H1 (cell line): ENCODE measurements at regions not wholly inside any gene's neighbourhood (a gene's known extent, or its start where the extent isn't known, plus 50 kb on each side); places are given as distances from the start of the nearest gene placed in this dataset.

ENCODE experiments used
- CTCF ChIA-PET: fragments of 300-600 bp; sonication (Branson Sonifier 250); formaldehyde crosslinking; loops from one replicate; lab custom pipeline; 2021; ENCODE audit not compliant: partially characterized antibody; lab: Charles Lee
- POLR2A ChIA-PET: fragments of 300-600 bp; sonication (Branson Sonifier 250); formaldehyde crosslinking; loops from one replicate; lab custom pipeline; 2021; ENCODE audit warnings: inconsistent platforms; ENCODE audit not compliant: partially characterized antibody; lab: Charles Lee
- DNase-seq, 2 experiments: peaks; one replicate each; pipeline versions ENCODE4 v3.0.0 to v3.0.0-alpha.2; 2010 to 2022; ENCODE audit warnings: low spot score in 2 of 2, low read depth in 1 of 2, mixed read lengths in 1 of 2
- FAIRE-seq: peaks from 2 replicates; lab custom pipeline; 2011; peaks lifted over from hg19 to GRCh38; lab: Jason Lieb, UNC
- H2AFZ ChIP-seq: 2 replicates; pipeline ENCODE4 v1.8.1; 2012; ENCODE audit warnings: low read length, inconsistent platforms
- H2AK5ac ChIP-seq: 2 replicates; pipeline ENCODE4 v1.6.1; 2013; ENCODE audit warnings: low read depth, low read length
- H2BK120ac ChIP-seq: replicated peaks from 2 replicates; pipeline ENCODE3; 2013; ENCODE audit warnings: low read depth, low read length, inconsistent platforms
- H2BK12ac ChIP-seq: 2 replicates; pipeline ENCODE4 v1.6.1; 2013; ENCODE audit warnings: low read depth, low read length
- H2BK15ac ChIP-seq: 2 replicates; pipeline ENCODE4 v1.6.1; 2013; ENCODE audit warnings: low read length
- H2BK20ac ChIP-seq: 2 replicates; pipeline ENCODE4 v1.6.1; 2013; ENCODE audit warnings: low read length
- H2BK5ac ChIP-seq: 2 replicates; pipeline ENCODE4 v1.6.1; 2013; ENCODE audit warnings: low read depth, low read length
- H3K14ac ChIP-seq: 2 replicates; pipeline ENCODE4 v1.6.1; 2013; ENCODE audit warnings: inconsistent platforms; ENCODE audit not compliant: insufficient read length
- H3K18ac ChIP-seq: 2 replicates; pipeline ENCODE4 v1.6.1; 2013; ENCODE audit warnings: low read length; ENCODE audit errors: extremely low read depth
- H3K23ac ChIP-seq: 2 replicates; pipeline ENCODE4 v1.6.1; 2013; ENCODE audit warnings: inconsistent platforms; ENCODE audit not compliant: insufficient read length
- H3K23me2 ChIP-seq: 2 replicates; pipeline ENCODE4 v1.6.1; 2013; ENCODE audit warnings: low read depth, low read length
- H3K27ac ChIP-seq: 2 replicates; pipeline ENCODE4 v1.6.1; 2011; ENCODE audit warnings: low read depth, low read length, inconsistent platforms
- H3K27me3 ChIP-seq, 4 experiments: replicated peaks in 1 of 4; 1 replicate in 1 of 4; 2 replicates in 3 of 4; pipeline versions ENCODE4 v1.6.1 to v1.8.1; 2011 to 2013; ENCODE audit warnings: low read length in 3 of 4, mild to moderate bottlenecking in 3 of 4, inconsistent platforms in 2 of 4, mixed read lengths in 2 of 4, moderate library complexity in 1 of 4; ENCODE audit not compliant: control insufficient read depth in 3 of 4, insufficient read depth in 3 of 4; ENCODE audit errors: extremely low read depth in 1 of 4
- H3K36me3 ChIP-seq, 4 experiments: 2 replicates each; pipeline versions ENCODE4 v1.6.1 to v1.8.1; 2011 to 2013; ENCODE audit warnings: mild to moderate bottlenecking in 4 of 4, low read length in 3 of 4, moderate library complexity in 2 of 4, control low read depth in 1 of 4, inconsistent platforms in 1 of 4; ENCODE audit not compliant: insufficient read depth in 4 of 4, control insufficient read depth in 2 of 4
- H3K4ac ChIP-seq: replicated peaks from 2 replicates; pipeline ENCODE3; 2013; ENCODE audit warnings: low read length, low read depth, mixed read lengths, inconsistent platforms; ENCODE audit not compliant: insufficient read length
- H3K4me1 ChIP-seq, 4 experiments: replicated peaks in 1 of 4; 1 replicate in 1 of 4; 2 replicates in 3 of 4; pipeline versions ENCODE4 v1.6.1 to v1.8.1; 2011 to 2013; ENCODE audit warnings: low read length in 3 of 4, inconsistent platforms in 2 of 4, mixed read lengths in 1 of 4; ENCODE audit not compliant: insufficient read depth in 4 of 4, control insufficient read depth in 3 of 4
- H3K4me2 ChIP-seq, 2 experiments: 2 replicates each; pipeline versions ENCODE4 v1.6.1 to v1.8.1; 2011 to 2013; ENCODE audit warnings: low read depth in 2 of 2, low read length in 2 of 2, control low read depth in 1 of 2, inconsistent platforms in 1 of 2, mild to moderate bottlenecking in 1 of 2; ENCODE audit not compliant: insufficient read depth in 1 of 2
- H3K4me3 ChIP-seq, 4 experiments: fragments of 200-600, 300-600 bp in 1 of 4; sonication (generic), shearing (Covaris generic), sonication (Bioruptor Twin) in 1 of 4; 2 replicates each; pipeline versions ENCODE4 v1.5.1 to v1.8.1; 2011 to 2016; ENCODE audit warnings: low read length in 4 of 4, low read depth in 3 of 4, control low read depth in 2 of 4, inconsistent platforms in 2 of 4, mild to moderate bottlenecking in 2 of 4, mixed read lengths in 1 of 4, moderate library complexity in 1 of 4; ENCODE audit not compliant: insufficient read depth in 2 of 4; ENCODE audit errors: extremely low read depth in 1 of 4
- H3K56ac ChIP-seq: replicated peaks from 2 replicates; pipeline ENCODE3; 2013; ENCODE audit warnings: low read depth, mild to moderate bottlenecking, mixed read lengths, low read length, inconsistent platforms; ENCODE audit not compliant: insufficient read length
- H3K79me1 ChIP-seq: 2 replicates; pipeline ENCODE4 v1.6.1; 2013; ENCODE audit warnings: low read depth, low read length, control low read depth
- H3K79me2 ChIP-seq, 2 experiments: 2 replicates each; pipeline versions ENCODE4 v1.6.1 to v1.8.1; 2012 to 2013; ENCODE audit warnings: low read length in 2 of 2, mild to moderate bottlenecking in 2 of 2, inconsistent platforms in 1 of 2; ENCODE audit not compliant: insufficient read depth in 2 of 2, control insufficient read depth in 1 of 2
- H3K9ac ChIP-seq, 4 experiments: replicated peaks in 1 of 4; 1 replicate in 1 of 4; 2 replicates in 3 of 4; pipeline versions ENCODE4 v1.6.1 to v1.8.1; 2011 to 2013; ENCODE audit warnings: low read depth in 3 of 4, low read length in 3 of 4, control low read depth in 2 of 4, mild to moderate bottlenecking in 2 of 4, moderate library complexity in 2 of 4, inconsistent platforms in 1 of 4; ENCODE audit errors: extremely low read depth in 1 of 4
- H3K9me3 ChIP-seq, 2 experiments: 2 replicates each; pipeline versions ENCODE4 v1.6.1 to v1.8.1; 2012 to 2013; ENCODE audit warnings: mild to moderate bottlenecking in 2 of 2, moderate library complexity in 2 of 2, control low read depth in 1 of 2, inconsistent platforms in 1 of 2, low read depth in 1 of 2, low read length in 1 of 2, mixed read lengths in 1 of 2; ENCODE audit not compliant: insufficient read depth in 2 of 2
- H4K20me1 ChIP-seq, 2 experiments: replicated peaks in 1 of 2; 2 replicates each; pipeline versions ENCODE3 to v1.8.1; 2011 to 2013; ENCODE audit warnings: inconsistent platforms in 2 of 2, low read length in 2 of 2, mild to moderate bottlenecking in 1 of 2; ENCODE audit not compliant: insufficient read depth in 2 of 2, control insufficient read depth in 1 of 2
- H4K5ac ChIP-seq: 2 replicates; pipeline ENCODE4 v1.6.1; 2013; ENCODE audit warnings: low read length, low read depth, mixed read lengths, inconsistent platforms; ENCODE audit not compliant: insufficient read length
- H4K8ac ChIP-seq: 2 replicates; pipeline ENCODE4 v1.8.0; 2013; ENCODE audit warnings: mild to moderate bottlenecking, moderate library complexity, low read length, inconsistent platforms; ENCODE audit not compliant: insufficient read depth; ENCODE audit errors: extremely low read depth
- H4K91ac ChIP-seq: replicated peaks from 2 replicates; pipeline ENCODE3; 2013; ENCODE audit warnings: low read length, mixed read lengths, inconsistent platforms; ENCODE audit not compliant: insufficient read length
- GABPA ChIP-seq: IDR thresholded peaks from 2 replicates; pipeline ENCODE4 v1.6.1; 2011; ENCODE audit warnings: mild to moderate bottlenecking, low read length, moderate library complexity, borderline replicate concordance; ENCODE audit not compliant: insufficient read depth
- JUN ChIP-seq: IDR thresholded peaks from 2 replicates; pipeline ENCODE4 v1.6.1; 2011; ENCODE audit warnings: low read depth, mild to moderate bottlenecking, improper control_type of control experiment, low read length
- SP1 ChIP-seq: IDR thresholded peaks from 2 replicates; pipeline ENCODE4 v1.6.1; 2011; ENCODE audit warnings: low read depth, low read length
- TF ChIP-seq, protein P1 (sequence below), 3 experiments: IDR thresholded peaks; 1 replicate in 2 of 3; 2 replicates in 1 of 3; pipeline versions ENCODE4 v1.5.1 to v1.6.1; 2011; ENCODE audit warnings: low read length in 3 of 3, mild to moderate bottlenecking in 3 of 3, inconsistent platforms in 2 of 3, low read depth in 1 of 3, moderate library complexity in 1 of 3; ENCODE audit not compliant: insufficient read depth in 1 of 3; ENCODE audit errors: control extremely low read depth in 1 of 3

GRCh38 chr11:26018336-26018735 lies 313.6 kb upstream of the ANO3 start:
- no peak overlapping the region for H2BK20ac ChIP-seq
- no peak overlapping the region for H3K4me3 ChIP-seq
- no peaks in the 10 kb centered on the region for H3K9me3 ChIP-seq
- H2AFZ ChIP-seq = no peak overlapping the region
- H3K14ac ChIP-seq = no peak overlapping the region
- POLR2A ChIA-PET = no interaction called here
- DNase-seq (no peak), FAIRE-seq (no peak)
- no peaks in the 10 kb centered on the region for H3K4me1 ChIP-seq
- H2BK120ac ChIP-seq = no peak overlapping the region
- no peak overlapping the region for H4K8ac ChIP-seq
- H2BK12ac ChIP-seq = no peak overlapping the region
- H3K79me1 ChIP-seq = no peaks in the 10 kb centered on the region
- no peaks in the 10 kb centered on the region for H3K79me2 ChIP-seq
- H4K5ac ChIP-seq = no peak overlapping the region
- no peaks in the 10 kb centered on the region for H3K27me3 ChIP-seq
- H2AK5ac ChIP-seq = no peak overlapping the region
- H3K18ac ChIP-seq = no peak overlapping the region
- H3K23me2 ChIP-seq = no peaks in the 10 kb centered on the region
- no peak overlapping the region for H4K91ac ChIP-seq
- no peaks in the 10 kb centered on the region for H3K36me3 ChIP-seq
- no peak overlapping the region for H3K4ac ChIP-seq
- H2BK5ac ChIP-seq = no peak overlapping the region
- H2BK15ac ChIP-seq = no peak overlapping the region
- CTCF ChIA-PET = interaction anchor here (0.9 to 1.7 kb wide), 4 partner anchors 12 to 36 kb away, joined by 3 to 6 read pairs (median 4); no protein-coding TSS in a partner anchor
- no peak overlapping the region for H3K4me2 ChIP-seq
- H3K9ac ChIP-seq = no peak overlapping the region
- no peak overlapping the region for H3K56ac ChIP-seq
- TF ChIP-seq, protein P1, sequence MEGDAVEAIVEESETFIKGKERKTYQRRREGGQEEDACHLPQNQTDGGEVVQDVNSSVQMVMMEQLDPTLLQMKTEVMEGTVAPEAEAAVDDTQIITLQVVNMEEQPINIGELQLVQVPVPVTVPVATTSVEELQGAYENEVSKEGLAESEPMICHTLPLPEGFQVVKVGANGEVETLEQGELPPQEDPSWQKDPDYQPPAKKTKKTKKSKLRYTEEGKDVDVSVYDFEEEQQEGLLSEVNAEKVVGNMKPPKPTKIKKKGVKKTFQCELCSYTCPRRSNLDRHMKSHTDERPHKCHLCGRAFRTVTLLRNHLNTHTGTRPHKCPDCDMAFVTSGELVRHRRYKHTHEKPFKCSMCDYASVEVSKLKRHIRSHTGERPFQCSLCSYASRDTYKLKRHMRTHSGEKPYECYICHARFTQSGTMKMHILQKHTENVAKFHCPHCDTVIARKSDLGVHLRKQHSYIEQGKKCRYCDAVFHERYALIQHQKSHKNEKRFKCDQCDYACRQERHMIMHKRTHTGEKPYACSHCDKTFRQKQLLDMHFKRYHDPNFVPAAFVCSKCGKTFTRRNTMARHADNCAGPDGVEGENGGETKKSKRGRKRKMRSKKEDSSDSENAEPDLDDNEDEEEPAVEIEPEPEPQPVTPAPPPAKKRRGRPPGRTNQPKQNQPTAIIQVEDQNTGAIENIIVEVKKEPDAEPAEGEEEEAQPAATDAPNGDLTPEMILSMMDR (IDR thresholded peaks at IDR 0.05; ENCODE audit: control extremely low read depth in 1 of 3, insufficient read depth in 1 of 3, low read depth in 1 of 3, low read length in 3 of 3) = no peak
- no peak for TF ChIP-seq GABPA
- no peak for TF ChIP-seq JUN
- TF ChIP-seq SP1 = no peak
- no peak overlapping the region for H3K23ac ChIP-seq
- H4K20me1 ChIP-seq = no peaks in the 10 kb centered on the region
- no peak overlapping the region for H3K27ac ChIP-seq
